Endothelial cell (in vitro differentiated cells): ENCODE measurements at regions not wholly inside any gene's neighbourhood (a gene's known extent, or its start where the extent isn't known, plus 50 kb on each side); places are given as distances from the start of the nearest gene placed in this dataset.
"Not testable (repeated sequence)": the region's sequence is repeated elsewhere in the genome, so short reads cannot be mapped to it uniquely, and the experiment has no call there.

Source experiments
- DNase-seq: peaks from one replicate; pipeline ENCODE4 v3.0.0; 2021; ENCODE audit warnings: low spot score
- H3K27ac Mint-ChIP-seq: one replicate; pipeline ENCODE4 v1.8.0; 2021; ENCODE audit warnings: mixed read lengths, inconsistent platforms; ENCODE audit not compliant: unreplicated experiment
- H3K27me3 Mint-ChIP-seq: one replicate; pipeline ENCODE4 v1.8.0; 2021; ENCODE audit warnings: mild to moderate bottlenecking, moderate library complexity, mixed read lengths, inconsistent platforms; ENCODE audit not compliant: unreplicated experiment
- H3K36me3 Mint-ChIP-seq: one replicate; pipeline ENCODE4 v1.8.0; 2021; ENCODE audit warnings: mild to moderate bottlenecking, low read depth, mixed read lengths, inconsistent platforms; ENCODE audit not compliant: unreplicated experiment
- H3K4me1 Mint-ChIP-seq: one replicate; pipeline ENCODE4 v1.8.0; 2021; ENCODE audit warnings: mild to moderate bottlenecking, mixed read lengths, inconsistent platforms; ENCODE audit not compliant: unreplicated experiment
- H3K4me3 Mint-ChIP-seq: one replicate; pipeline ENCODE4 v1.8.0; 2021; ENCODE audit warnings: mild to moderate bottlenecking, mixed read lengths, inconsistent platforms; ENCODE audit not compliant: unreplicated experiment
- H3K9me3 Mint-ChIP-seq: one replicate; pipeline ENCODE4 v1.8.0; 2021; ENCODE audit warnings: mixed read lengths, inconsistent platforms; ENCODE audit not compliant: unreplicated experiment
- TF ChIP-seq, protein P1 (sequence below): fragments of 200-600 bp; sonication (generic); IDR thresholded peaks from one replicate; pipeline ENCODE4 v1.5.0; 2021; ENCODE audit warnings: antibody characterized with exemption; ENCODE audit not compliant: unreplicated experiment

DNA sequence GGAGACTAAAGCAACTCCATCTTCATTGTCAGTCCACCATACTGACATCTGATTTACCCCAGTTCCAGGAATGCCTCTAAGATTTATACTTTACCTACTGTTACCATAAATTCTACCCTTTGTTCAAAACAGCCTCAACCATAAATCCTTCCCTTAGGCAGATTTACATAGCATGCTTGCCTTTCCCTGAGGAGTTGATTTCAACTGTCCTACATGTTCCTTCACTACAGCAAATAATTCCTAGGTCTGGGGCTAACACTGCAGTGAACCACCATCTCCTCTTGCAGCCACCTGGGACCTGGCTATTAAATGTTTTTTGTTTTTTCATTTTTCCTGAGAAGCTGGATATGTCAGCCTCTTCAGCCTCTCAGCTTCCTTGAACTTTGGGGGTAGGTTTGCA is 166.9 kb upstream of the PDE4D start:
- TF ChIP-seq, protein P1, sequence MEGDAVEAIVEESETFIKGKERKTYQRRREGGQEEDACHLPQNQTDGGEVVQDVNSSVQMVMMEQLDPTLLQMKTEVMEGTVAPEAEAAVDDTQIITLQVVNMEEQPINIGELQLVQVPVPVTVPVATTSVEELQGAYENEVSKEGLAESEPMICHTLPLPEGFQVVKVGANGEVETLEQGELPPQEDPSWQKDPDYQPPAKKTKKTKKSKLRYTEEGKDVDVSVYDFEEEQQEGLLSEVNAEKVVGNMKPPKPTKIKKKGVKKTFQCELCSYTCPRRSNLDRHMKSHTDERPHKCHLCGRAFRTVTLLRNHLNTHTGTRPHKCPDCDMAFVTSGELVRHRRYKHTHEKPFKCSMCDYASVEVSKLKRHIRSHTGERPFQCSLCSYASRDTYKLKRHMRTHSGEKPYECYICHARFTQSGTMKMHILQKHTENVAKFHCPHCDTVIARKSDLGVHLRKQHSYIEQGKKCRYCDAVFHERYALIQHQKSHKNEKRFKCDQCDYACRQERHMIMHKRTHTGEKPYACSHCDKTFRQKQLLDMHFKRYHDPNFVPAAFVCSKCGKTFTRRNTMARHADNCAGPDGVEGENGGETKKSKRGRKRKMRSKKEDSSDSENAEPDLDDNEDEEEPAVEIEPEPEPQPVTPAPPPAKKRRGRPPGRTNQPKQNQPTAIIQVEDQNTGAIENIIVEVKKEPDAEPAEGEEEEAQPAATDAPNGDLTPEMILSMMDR, result no peak
- H3K27ac Mint-ChIP-seq, result no peak overlapping the region
- no peaks in the 10 kb centered on the region for H3K36me3 Mint-ChIP-seq
- H3K9me3 Mint-ChIP-seq, result no peaks in the 10 kb centered on the region
- DNase-seq, result no peak
- peaks cover 1% of the 10 kb centered on the region for H3K27me3 Mint-ChIP-seq
- no peaks in the 10 kb centered on the region for H3K4me1 Mint-ChIP-seq
- H3K4me3 Mint-ChIP-seq, result no peak overlapping the region

DNA sequence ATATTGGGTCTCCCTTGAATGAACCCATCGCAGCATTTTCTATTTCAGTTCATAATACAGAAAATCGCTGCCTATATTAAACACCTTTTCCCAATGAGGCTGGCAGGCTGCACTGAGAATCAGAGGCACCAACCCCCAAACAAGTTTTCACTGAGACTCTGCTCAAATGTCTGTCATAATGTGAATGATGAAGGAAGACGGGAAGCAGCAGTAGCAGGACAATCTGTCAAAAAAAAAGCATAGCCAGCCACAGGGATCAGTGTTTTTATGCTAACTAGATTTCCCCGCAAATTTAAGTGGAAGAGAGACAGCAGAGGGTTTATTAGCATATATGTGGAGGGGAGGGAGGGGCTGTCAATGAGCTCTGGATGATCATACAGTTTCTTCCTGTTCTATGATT is 162.7 kb upstream of the PDE4D start:
- no peak overlapping the region for H3K4me3 Mint-ChIP-seq
- no peaks in the 10 kb centered on the region for H3K9me3 Mint-ChIP-seq
- no peaks in the 10 kb centered on the region for H3K36me3 Mint-ChIP-seq
- no peak overlapping the region for H3K27ac Mint-ChIP-seq
- DNase-seq, result no peak
- H3K27me3 Mint-ChIP-seq, result peaks cover under 1% of the 10 kb centered on the region
- TF ChIP-seq, protein P1, result no peak
- no peaks in the 10 kb centered on the region for H3K4me1 Mint-ChIP-seq

DNA sequence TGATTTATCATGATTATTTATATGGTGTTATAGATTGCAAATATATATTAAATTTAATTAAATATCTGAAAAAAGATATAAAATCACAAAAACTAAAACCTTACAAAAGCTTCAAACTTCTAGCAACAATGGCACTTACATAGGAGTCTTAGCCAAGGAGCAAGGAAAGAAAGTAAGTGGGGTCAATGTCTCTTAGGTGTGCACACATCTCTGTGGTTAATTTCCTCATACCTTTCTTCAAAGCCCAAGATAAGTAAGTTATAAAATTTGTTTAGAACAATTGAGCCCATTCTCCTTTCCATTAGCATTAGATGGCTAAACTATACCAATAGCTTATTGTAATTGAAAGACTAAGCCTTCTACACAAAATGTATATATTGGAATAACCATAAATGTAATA is 161.6 kb upstream of the PDE4D start:
- no peaks in the 10 kb centered on the region for H3K27me3 Mint-ChIP-seq
- peaks cover under 1% of the 10 kb centered on the region for H3K36me3 Mint-ChIP-seq
- no peak overlapping the region for H3K4me3 Mint-ChIP-seq
- no peaks in the 10 kb centered on the region for H3K4me1 Mint-ChIP-seq
- TF ChIP-seq, protein P1, result no peak
- DNase-seq, result no peak
- H3K9me3 Mint-ChIP-seq, result no peaks in the 10 kb centered on the region
- H3K27ac Mint-ChIP-seq, result no peak overlapping the region

DNA sequence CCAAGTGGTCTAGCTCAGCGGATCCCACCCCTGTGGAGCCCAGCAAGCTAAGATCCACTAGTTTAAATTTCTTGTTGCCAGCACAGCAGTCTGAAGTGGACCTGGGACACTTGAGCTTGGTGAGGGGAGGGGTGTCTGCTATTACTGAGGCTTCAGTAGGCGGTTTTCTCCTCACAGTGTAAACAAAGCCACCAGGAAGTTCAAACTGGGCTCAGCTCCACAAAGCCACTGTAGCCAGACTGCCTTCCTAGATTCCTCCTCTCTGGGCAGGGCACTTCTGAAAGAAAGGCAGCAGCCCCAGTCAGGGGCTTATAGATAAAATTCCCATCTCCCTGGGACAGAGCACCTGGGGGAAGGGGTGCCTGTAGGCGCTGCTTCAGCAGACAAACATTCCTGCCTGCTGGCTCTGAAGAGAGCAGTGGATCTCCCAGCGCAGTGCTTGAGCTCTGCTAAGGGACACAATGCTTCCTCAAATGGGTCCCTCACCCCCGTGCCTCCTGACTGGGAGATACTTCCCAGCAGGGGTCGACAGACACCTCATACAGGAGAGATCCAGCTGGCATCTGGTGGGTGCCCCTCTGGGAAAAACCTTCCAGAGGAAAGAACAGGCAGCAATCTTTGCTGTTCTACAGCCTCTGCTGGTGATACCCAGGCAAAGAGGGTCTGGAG is 148.6 kb upstream of the PDE4D start:
- not testable (repeated sequence) for H3K27me3 Mint-ChIP-seq, H3K36me3 Mint-ChIP-seq, H3K9me3 Mint-ChIP-seq, H3K27ac Mint-ChIP-seq, H3K4me3 Mint-ChIP-seq, DNase-seq, H3K4me1 Mint-ChIP-seq

DNA sequence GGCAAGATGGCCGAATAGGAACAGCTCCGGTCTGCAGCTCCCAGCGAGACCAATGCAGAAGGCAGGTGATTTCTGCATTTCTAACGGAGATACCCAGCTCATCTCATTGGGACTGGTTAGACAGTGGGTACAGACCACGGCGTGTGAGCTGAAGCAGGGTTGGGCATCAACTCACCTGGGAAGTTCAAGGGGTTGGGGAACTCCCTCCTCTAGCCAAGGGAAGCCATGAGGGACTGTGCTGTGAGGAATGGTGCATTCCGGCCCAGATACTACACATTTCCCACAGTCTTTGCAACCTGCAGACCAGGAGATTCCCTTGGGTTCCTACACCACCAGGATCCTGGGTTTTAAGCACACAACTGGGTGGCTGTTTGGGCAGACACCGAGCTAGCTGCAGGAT is 148.0 kb upstream of the PDE4D start:
- not testable (repeated sequence) for H3K36me3 Mint-ChIP-seq, H3K27ac Mint-ChIP-seq, H3K4me3 Mint-ChIP-seq, DNase-seq, H3K9me3 Mint-ChIP-seq, H3K4me1 Mint-ChIP-seq, H3K27me3 Mint-ChIP-seq

DNA sequence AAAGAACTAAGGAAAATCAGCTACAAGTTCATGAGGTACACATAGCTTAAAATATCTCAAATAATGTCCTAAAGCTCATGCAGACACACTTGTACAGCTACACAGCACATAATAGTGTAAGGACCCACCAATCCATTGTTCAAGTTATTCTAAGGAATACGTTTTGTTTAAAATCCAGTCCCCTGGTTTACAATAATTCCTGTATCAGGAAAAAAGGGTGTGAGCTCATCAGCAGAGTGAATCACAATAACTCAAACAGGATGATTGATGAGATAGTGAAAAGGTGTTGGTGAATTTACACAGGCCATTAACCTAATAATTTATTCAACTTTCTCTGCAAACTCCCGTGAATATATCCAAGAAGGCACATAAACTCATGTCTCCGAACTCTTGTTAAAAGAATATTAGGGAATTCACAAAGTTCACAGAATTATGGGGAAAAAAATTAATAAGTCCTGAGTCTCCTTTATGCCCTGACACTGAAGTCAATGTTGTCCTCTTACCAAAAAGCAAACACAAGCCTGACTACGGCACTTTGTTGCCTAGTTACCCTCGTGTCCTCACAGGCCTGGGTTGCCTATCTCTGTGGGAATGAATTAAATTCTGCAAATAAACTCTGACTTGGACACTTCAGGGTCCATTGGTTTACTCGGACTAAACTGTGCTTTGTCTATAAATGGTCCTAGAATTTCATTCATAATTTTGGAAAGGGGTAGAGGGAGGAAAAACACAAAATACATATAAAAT is 142.8 kb upstream of the PDE4D start:
- H3K9me3 Mint-ChIP-seq, result no peaks in the 10 kb centered on the region
- DNase-seq, result no peak
- TF ChIP-seq, protein P1, result no peak
- peaks cover 26% of the 10 kb centered on the region for H3K4me1 Mint-ChIP-seq
- no peaks in the 10 kb centered on the region for H3K27me3 Mint-ChIP-seq
- no peak overlapping the region for H3K27ac Mint-ChIP-seq
- no peak overlapping the region for H3K4me3 Mint-ChIP-seq
- H3K36me3 Mint-ChIP-seq, result no peaks in the 10 kb centered on the region
